HG03045 (cell line): ENCODE measurements at regions not wholly inside any gene's neighbourhood (a gene's known extent, or its start where the extent isn't known, plus 50 kb on each side); places are given as distances from the start of the nearest gene placed in this dataset.
"Not testable (repeated sequence)": the region's sequence is repeated elsewhere in the genome, so short reads cannot be mapped to it uniquely, and the experiment has no call there.

Experiments
- ATAC-seq: cut with Tn5 transposase; IDR thresholded peaks from one replicate; pipeline ENCODE4 v1.9.1; 2021; ENCODE audit warnings: mild to moderate bottlenecking, moderate library complexity; ENCODE audit not compliant: unreplicated experiment

- no peak for ATAC-seq
These were observed 59.6 kb upstream of the NDUFV2 start for GRCh38 chr18:9042766-9043481.

- no peak for ATAC-seq
These were observed 58.9 kb upstream of the NDUFV2 start for GRCh38 chr18:9043581-9043980.

- no peak for ATAC-seq
These were observed 54.8 kb upstream of the NDUFV2 start for GRCh38 chr18:9047715-9048114.

GRCh38 chr18:9048236-9048635, 54.3 kb upstream of the NDUFV2 start:
- ATAC-seq = no peak

- no peak for ATAC-seq
These were observed 53.5 kb upstream of the NDUFV2 start for GRCh38 chr18:9048808-9049494.

GRCh38 chr18:9049495-9049809, 53.0 kb upstream of the NDUFV2 start:
- no peak for ATAC-seq

- not testable (repeated sequence) for ATAC-seq
These were observed 51.7 kb upstream of the NDUFV2 start for GRCh38 chr18:9050628-9051284.
